Right hindlimb (tissue), 1 donor: ENCODE measurements at regions not wholly inside any gene's neighbourhood (a gene's known extent, or its start where the extent isn't known, plus 50 kb on each side); places are given as distances from the start of the nearest gene placed in this dataset.

Source experiments
- DNase-seq: peaks from one replicate; pipeline ENCODE4 v3.0.0-alpha.2; 2018

DNA sequence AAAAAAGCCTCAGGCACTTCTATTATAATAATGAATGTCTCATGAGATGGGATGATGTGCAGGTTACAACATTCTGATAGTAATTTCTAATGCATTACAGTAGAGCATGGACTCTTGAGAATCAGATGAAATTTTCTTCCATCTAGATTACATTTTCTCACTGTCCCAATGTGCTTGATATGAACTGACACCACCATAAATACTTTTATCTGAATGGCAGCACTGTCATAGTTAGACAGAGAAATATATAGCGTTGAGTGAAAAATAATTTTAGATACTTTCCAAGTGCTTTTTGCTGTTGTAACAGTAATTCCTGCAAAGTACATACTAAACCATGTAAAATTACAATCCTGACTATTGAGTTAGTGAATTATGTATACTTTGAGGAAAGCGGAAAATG is 630.1 kb downstream of the BRINP3 start:
- no peak for DNase-seq

- DNase-seq, result no peak
These were observed 625.8 kb downstream of the BRINP3 start for GRCh38 chr1:189851806-189852367.

DNA sequence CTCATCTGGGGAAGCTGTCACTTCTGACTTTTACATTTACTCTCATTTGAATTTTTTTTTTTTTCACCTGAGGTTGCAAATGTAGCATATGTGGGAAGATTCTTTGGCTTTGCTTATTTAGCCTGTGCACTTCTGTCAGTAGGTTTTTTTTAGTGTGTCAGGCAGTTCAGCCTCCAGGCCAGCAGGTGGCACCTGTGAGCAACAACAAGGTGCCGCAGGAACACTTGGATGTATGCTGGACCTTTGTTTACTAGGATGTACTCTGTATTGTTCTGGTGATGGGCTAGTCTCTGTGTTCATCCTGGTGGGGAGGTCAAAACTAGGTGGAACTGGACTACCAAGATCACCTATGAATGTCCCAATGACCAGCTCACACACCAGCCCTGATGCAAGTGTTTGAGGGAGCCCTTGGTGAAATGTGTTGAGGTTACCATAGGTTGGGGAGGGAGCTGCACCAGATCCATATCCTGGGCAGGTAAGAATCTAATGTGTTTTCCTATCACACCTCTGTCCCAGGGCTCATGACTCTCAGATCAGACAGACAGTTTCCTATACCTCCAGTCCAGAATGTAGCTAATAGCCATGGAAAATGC is 618.2 kb downstream of the BRINP3 start:
- DNase-seq, result no peak

DNA sequence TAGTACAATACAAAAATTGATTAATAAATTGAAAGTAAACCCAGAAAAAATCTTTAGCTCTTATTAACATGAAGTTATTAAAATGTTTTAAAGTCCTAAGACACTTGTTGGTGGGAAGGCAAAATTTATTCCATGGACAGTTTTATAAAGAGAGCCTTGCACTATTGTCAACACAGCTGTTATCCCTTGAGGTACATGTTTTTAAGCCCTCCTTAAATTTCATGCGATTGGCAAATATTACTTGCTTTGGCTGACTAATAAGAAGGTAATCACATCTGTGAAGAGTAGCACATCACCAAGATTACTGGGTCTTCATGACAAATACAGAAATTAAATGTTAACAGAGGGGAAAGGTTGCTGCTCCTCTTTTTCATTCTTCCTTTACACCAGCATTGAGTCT is 611.1 kb downstream of the BRINP3 start:
- DNase-seq, result no peak

DNA sequence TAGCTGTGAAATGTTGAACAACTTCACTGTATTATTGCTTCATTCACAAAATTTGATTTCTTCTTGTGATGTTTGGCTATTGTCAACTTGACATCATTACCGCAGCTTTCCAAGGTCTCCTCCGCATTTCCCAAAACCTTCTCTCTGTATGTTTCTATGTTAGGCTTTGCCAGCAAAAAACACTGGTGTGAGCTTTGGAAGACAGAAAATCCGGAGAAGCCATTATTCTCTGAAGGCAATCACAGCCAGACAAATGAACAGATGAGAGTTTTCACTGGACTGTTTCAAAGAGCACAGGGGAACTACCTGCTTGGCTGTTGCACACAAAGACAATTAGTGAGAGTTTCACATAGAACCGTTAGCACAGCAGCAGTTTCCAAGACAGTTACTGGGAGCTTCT is 609.6 kb downstream of the BRINP3 start:
- DNase-seq, result peak; percentile 33

- no peak for DNase-seq
These were observed 602.8 kb downstream of the BRINP3 start for GRCh38 chr1:189874715-189875435.

GRCh38 chr1:189880135-189880534 is 597.5 kb downstream of the BRINP3 start:
- no peak for DNase-seq

- no peak for DNase-seq
These were observed 577.8 kb downstream of the BRINP3 start for GRCh38 chr1:189899686-189900425.

DNA sequence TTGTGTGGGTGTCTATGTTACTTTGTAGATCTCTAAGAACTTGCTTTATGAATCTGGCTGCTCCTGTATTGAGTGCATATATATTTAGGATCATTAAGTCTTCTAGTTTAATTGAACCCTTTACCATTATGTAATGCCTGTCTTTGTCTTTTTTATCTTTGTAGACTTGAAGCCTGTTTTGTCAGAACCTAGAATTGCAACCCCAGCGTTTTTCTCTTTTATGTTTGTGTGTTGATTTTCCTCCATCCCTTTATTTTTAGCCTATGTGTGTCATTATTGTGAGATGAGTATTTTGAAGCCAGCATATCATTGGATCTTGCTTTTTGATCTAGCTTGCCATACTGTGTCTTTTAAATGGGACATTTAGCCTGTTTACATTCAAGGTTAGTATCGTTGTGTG is 573.2 kb downstream of the BRINP3 start:
- DNase-seq, result no peak

DNA sequence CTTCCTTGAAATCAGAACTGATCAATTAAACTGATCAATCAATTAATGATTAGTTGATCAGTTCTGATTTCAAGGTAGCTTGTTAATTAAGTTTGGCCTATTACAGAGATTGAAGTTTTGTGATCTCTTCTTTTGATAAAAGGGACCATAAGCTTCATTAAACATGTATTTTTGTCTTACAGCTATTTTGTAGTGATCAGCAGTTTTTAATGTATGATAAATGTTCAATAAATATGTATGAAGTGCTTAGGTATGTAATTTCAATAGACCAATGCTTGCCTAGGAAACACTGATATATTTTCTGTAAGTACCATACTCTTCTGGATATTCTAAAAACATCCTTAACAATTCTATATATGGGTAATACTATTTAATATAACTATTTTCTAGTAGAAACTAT is 569.6 kb downstream of the BRINP3 start:
- DNase-seq, result no peak

- DNase-seq, result no peak
These were observed 556.1 kb downstream of the BRINP3 start for GRCh38 chr1:189921613-189922012.

- DNase-seq, result no peak
These were observed 550.0 kb downstream of the BRINP3 start for GRCh38 chr1:189927641-189928040.

DNA sequence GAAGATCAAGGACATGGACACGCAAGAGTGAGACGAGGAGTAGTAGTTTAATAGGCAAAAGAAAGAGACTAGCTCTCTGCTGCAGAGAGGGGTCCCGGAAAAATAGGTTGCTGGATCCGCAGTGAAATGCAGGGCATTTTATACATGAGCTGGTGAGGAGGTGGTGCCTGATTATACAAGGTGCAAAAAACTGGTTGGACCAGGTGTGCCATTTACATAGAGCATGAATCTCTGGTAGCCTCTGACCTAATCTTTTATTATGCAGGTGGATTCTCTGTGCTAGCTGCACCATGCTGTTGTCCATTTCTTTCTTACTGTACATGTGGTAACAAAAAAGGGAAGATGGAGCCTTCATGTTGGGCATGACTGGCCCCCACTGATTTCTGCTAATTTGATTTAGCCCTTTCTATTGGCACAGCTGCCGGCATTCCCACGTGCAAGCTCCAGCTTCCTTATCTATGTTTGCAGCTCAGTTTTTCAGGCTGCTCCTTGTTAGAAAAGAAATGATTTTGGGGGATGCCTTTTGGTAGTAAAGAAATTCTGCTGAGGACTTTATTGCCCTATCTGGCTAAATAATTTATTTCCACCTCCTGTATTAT is 548.1 kb downstream of the BRINP3 start:
- no peak for DNase-seq

GRCh38 chr1:189936861-189937260 is 540.8 kb downstream of the BRINP3 start:
- DNase-seq, result no peak

DNA sequence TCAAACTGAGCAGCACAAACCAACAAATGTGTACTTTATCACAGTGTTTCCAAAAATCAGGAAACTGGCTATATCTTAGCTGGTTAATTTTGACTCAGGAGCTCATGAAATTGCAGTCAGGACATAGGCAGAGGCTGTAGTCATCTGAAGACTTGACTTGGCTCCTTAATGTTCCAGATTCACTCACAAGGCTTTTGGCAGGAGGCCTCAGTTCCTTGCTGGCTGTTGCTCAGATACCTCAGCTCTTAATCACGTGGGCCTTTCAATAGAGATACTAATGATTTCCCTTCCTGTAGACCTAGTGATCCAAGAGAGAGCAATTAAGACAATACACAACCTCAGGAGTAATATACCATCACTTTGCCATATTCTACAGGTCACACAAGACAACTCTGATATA is 537.7 kb downstream of the BRINP3 start:
- peak; percentile 19 for DNase-seq

GRCh38 chr1:189941922-189942321 is 535.7 kb downstream of the BRINP3 start:
- DNase-seq, result no peak

- DNase-seq, result no peak
These were observed 518.9 kb downstream of the BRINP3 start for GRCh38 chr1:189958756-189959155.

GRCh38 chr1:189960769-189961168 is 516.9 kb downstream of the BRINP3 start:
- peak; percentile 45 for DNase-seq

GRCh38 chr1:189962181-189962580 is 515.5 kb downstream of the BRINP3 start:
- DNase-seq, result no peak

GRCh38 chr1:189970331-189971230 is 507.1 kb downstream of the BRINP3 start:
- no peak for DNase-seq

GRCh38 chr1:189971656-189972055 is 506.0 kb downstream of the BRINP3 start:
- no peak for DNase-seq

DNA sequence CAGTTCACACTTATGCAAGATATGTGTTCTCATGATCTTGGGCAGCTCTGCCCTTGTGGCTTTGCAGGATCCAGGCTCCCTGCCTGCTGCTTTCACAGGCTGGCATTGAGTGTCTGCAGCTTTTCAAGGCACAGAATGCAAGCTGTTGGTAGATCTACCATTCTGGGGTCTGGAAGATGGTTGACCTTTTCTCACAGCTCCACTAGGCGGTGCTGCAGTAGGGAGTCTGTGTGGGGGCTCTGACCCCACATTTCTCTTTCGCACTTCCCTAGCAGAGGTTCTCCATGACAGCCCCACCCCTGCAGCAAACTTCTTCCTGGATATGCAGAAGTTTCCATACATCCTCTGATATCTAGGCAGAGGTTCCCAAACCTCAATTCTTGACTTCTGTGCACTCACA is 500.5 kb downstream of the BRINP3 start:
- DNase-seq, result no peak
